Right lobe of liver (tissue), 4 donors: ENCODE measurements at regions not wholly inside any gene's neighbourhood (a gene's known extent, or its start where the extent isn't known, plus 50 kb on each side); places are given as distances from the start of the nearest gene placed in this dataset.

ENCODE experiments used
- CTCF ChIP-seq, 4 donors: fragments of 200-600 bp in 3 of 4; fragments of 450-650 bp in 1 of 4; IDR thresholded peaks; one replicate each; pipeline versions ENCODE4 v1.5.1 to v1.8.0; 2016 to 2022; ENCODE audit warnings: antibody characterized with exemption in 4 of 4, mild to moderate bottlenecking in 2 of 4
- POLR2A ChIP-seq: fragments of 450-650 bp; IDR thresholded peaks from one replicate; pipeline ENCODE4 v1.6.1; 2017; ENCODE audit warnings: antibody characterized with exemption, mild to moderate bottlenecking
- donor health status: DM: no; HTN: no; CAD: no.
- donor health status: DM: no; HTN: no; CAD: no.
- donor health status: DM: no; HTN: yes; CAD: no.

GRCh38 chr12:23096321-23096720, 471.4 kb downstream of the ETNK1 start:
- TF ChIP-seq CTCF (IDR thresholded peaks at IDR 0.05) (no peak), POLR2A (no peak)
